SK-N-SH (cell line): ENCODE measurements at regions not wholly inside any gene's neighbourhood (a gene's known extent, or its start where the extent isn't known, plus 50 kb on each side); places are given as distances from the start of the nearest gene placed in this dataset.

Source experiments
- CTCF ChIA-PET: fragments of 300-600, 350-600 bp; formaldehyde crosslinking; extraction: SDS; loops from one replicate; lab custom pipeline; 2021; lab: Yijun Ruan, JAX
- POLR2A ChIA-PET: fragments of 350-600 bp; sonication (Branson Sonifier 250); formaldehyde crosslinking; extraction: SDS; loops from one replicate; lab custom pipeline; 2020; ENCODE audit warnings: antibody characterized with exemption, inconsistent platforms; lab: Yijun Ruan, JAX
- DNase-seq: peaks from one replicate; pipeline ENCODE4 v3.0.0; 2012
- H2AFZ ChIP-seq: fragments of 200-600 bp; sonication (generic); 2 replicates; pipeline ENCODE4 v1.8.1; 2016; ENCODE audit warnings: antibody characterized with exemption, mild to moderate bottlenecking, low read depth
- H3F3A ChIP-seq: fragments of 200-600 bp; sonication (generic); replicated peaks from 2 replicates; pipeline ENCODE3; 2016; ENCODE audit warnings: antibody characterized with exemption, mild to moderate bottlenecking; ENCODE audit not compliant: insufficient read depth
- H3K27ac ChIP-seq, 2 experiments: fragments of 200-500 bp in 1 of 2; fragments of 200-600 bp in 1 of 2; sonication (Bioruptor generic) in 1 of 2; sonication (generic), shearing (Covaris generic) in 1 of 2; 2 replicates each; pipeline versions ENCODE4 v1.5.1 to v1.6.1; 2014 to 2016; ENCODE audit warnings: low read depth in 2 of 2, inconsistent platforms in 1 of 2, low read length in 1 of 2, mild to moderate bottlenecking in 1 of 2, mixed read lengths in 1 of 2
- H3K27me3 ChIP-seq: fragments of 200-600 bp; sonication (generic), shearing (Covaris generic); 2 replicates; pipeline ENCODE4 v1.6.1; 2016; ENCODE audit warnings: mixed run types; ENCODE audit not compliant: insufficient read depth
- H3K36me3 ChIP-seq, 2 experiments: fragments of 200-500 bp in 1 of 2; fragments of 200-600 bp in 1 of 2; sonication (Bioruptor generic) in 1 of 2; sonication (generic) in 1 of 2; replicated peaks in 1 of 2; 2 replicates each; pipeline versions ENCODE3 to v1.5.1; 2014 to 2016; ENCODE audit warnings: low read length in 1 of 2, mild to moderate bottlenecking in 1 of 2; ENCODE audit not compliant: insufficient read depth in 2 of 2, control insufficient read depth in 1 of 2
- H3K4me1 ChIP-seq, 2 experiments: fragments of 200-500 bp in 1 of 2; fragments of 200-600 bp in 1 of 2; sonication (Bioruptor generic) in 1 of 2; sonication (generic), shearing (Covaris generic) in 1 of 2; 2 replicates each; pipeline versions ENCODE4 v1.5.1 to v1.6.1; 2014 to 2016; ENCODE audit warnings: low read depth in 1 of 2, low read length in 1 of 2, mixed run types in 1 of 2; ENCODE audit not compliant: insufficient read depth in 2 of 2, control insufficient read depth in 1 of 2
- H3K4me2 ChIP-seq: fragments of 200-600 bp; sonication (generic), shearing (Covaris generic); 2 replicates; pipeline ENCODE4 v1.6.1; 2017; ENCODE audit warnings: mixed run types
- H3K4me3 ChIP-seq, 2 experiments: fragments of 200-500 bp in 1 of 2; fragments of 200-600 bp in 1 of 2; sonication (Bioruptor generic) in 1 of 2; sonication (generic), shearing (Covaris generic) in 1 of 2; 2 replicates each; pipeline versions ENCODE4 v1.5.1 to v1.8.1; 2014 to 2016; ENCODE audit warnings: low read depth in 2 of 2, inconsistent platforms in 1 of 2, low read length in 1 of 2, mild to moderate bottlenecking in 1 of 2, mixed read lengths in 1 of 2, moderate library complexity in 1 of 2
- H3K79me2 ChIP-seq: fragments of 200-600 bp; sonication (generic); 2 replicates; pipeline ENCODE4 v1.8.1; 2017; ENCODE audit warnings: mild to moderate bottlenecking; ENCODE audit not compliant: insufficient read depth
- H3K9ac ChIP-seq: fragments of 200-600 bp; sonication (generic); 2 replicates; pipeline ENCODE4 v1.6.1; 2017; ENCODE audit warnings: mixed run types
- H3K9me2 ChIP-seq: fragments of 200-600 bp; sonication (generic); 2 replicates; pipeline ENCODE4 v1.6.1; 2017; ENCODE audit warnings: mixed run types
- H3K9me3 ChIP-seq: fragments of 200-600 bp; sonication (generic); 2 replicates; pipeline ENCODE4 v1.6.1; 2017; ENCODE audit warnings: mixed run types, mild to moderate bottlenecking, moderate library complexity
- H4K20me1 ChIP-seq: fragments of 200-600 bp; sonication (generic); 2 replicates; pipeline ENCODE4 v1.6.1; 2017; ENCODE audit warnings: mild to moderate bottlenecking, mixed run types; ENCODE audit not compliant: insufficient read depth
- CTCF ChIP-seq: fragments of 200-600 bp; sonication (generic); IDR thresholded peaks from 2 replicates; pipeline ENCODE4 v1.6.1; 2017; ENCODE audit warnings: antibody characterized with exemption, mild to moderate bottlenecking, moderate library complexity
- EP300 ChIP-seq, 2 experiments: IDR thresholded peaks; 2 replicates each; pipeline versions ENCODE4 v1.4.0 to v1.6.1; 2012; ENCODE audit warnings: borderline replicate concordance in 1 of 2, low read depth in 1 of 2, low read length in 1 of 2
- FOSL2 ChIP-seq: IDR thresholded peaks from 2 replicates; pipeline ENCODE4 v1.4.0; 2012; ENCODE audit warnings: low read depth, mild to moderate bottlenecking, moderate library complexity, borderline replicate concordance
- GATA2 ChIP-seq: sonication (generic); formaldehyde crosslinking; IDR thresholded peaks from 2 replicates; pipeline ENCODE4 v1.5.0; 2020; ENCODE audit warnings: mild to moderate bottlenecking, missing genetic modification reagents
- MEF2A ChIP-seq: IDR thresholded peaks from 2 replicates; pipeline ENCODE4 v1.4.0; 2012; ENCODE audit warnings: low read depth, borderline replicate concordance
- NFIC ChIP-seq: IDR thresholded peaks from 2 replicates; pipeline ENCODE4 v1.4.0; 2012; ENCODE audit warnings: borderline replicate concordance
- POLR2AphosphoS5 ChIP-seq: IDR thresholded peaks from 2 replicates; pipeline ENCODE4 v1.6.1; 2012; ENCODE audit warnings: low read depth, low read length
- RCOR1 ChIP-seq: fragments of 150-350 bp; IDR thresholded peaks from 2 replicates; pipeline ENCODE4 v1.6.1; 2017; ENCODE audit warnings: antibody characterized with exemption, low read length
- RFX5 ChIP-seq: IDR thresholded peaks from 2 replicates; pipeline ENCODE4 v1.6.1; 2012; ENCODE audit warnings: mild to moderate bottlenecking, improper control_type of control experiment, low read length
- SMC3 ChIP-seq: IDR thresholded peaks from 2 replicates; pipeline ENCODE4 v1.6.1; 2012; ENCODE audit warnings: low read depth, low read length, improper control_type of control experiment
- TCF12 ChIP-seq: IDR thresholded peaks from 2 replicates; pipeline ENCODE4 v1.4.0; 2012
- USF2 ChIP-seq: fragments of 150-350 bp; IDR thresholded peaks from 2 replicates; pipeline ENCODE4 v1.6.1; 2017; ENCODE audit warnings: antibody characterized with exemption, low read length, low read depth, borderline replicate concordance
- TF ChIP-seq, protein P1 (sequence below): IDR thresholded peaks from 2 replicates; pipeline ENCODE4 v1.4.0; 2012; ENCODE audit warnings: low read depth, borderline replicate concordance
- TF ChIP-seq, protein P2 (sequence below): IDR thresholded peaks from 2 replicates; pipeline ENCODE4 v1.6.1; 2012; ENCODE audit warnings: mild to moderate bottlenecking, low read depth, low read length, moderate library complexity
- TF ChIP-seq, protein P3 (sequence below): IDR thresholded peaks from 2 replicates; pipeline ENCODE4 v1.4.0; 2012; ENCODE audit warnings: low read depth

DNA sequence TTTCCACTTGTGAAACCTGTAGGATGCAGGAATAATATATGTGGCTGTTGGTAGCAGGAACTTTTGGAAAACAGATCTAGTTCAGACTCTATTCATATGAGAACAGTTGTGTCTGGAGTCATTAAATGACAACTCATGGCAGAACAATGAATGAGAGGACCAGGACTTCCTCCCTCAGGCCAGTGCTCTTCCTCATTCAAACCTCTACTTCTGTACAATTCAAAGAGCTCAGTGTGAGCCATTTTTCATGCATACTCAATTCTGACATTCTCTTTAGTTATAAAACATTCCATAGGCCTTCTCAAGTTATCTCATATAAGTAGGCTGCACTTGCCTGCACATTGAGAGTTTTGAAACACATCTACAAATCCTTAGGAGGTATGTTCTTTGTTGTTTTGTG lies 1526.6 kb upstream of the FLRT2 start:
- H3K27me3 ChIP-seq: no peaks in the 10 kb centered on the region
- H3F3A ChIP-seq: no peaks in the 10 kb centered on the region
- no peak overlapping the region for H3K9ac ChIP-seq
- no peaks in the 10 kb centered on the region for H3K9me3 ChIP-seq
- no peaks in the 10 kb centered on the region for H3K9me2 ChIP-seq
- no peak overlapping the region for H3K4me2 ChIP-seq
- H2AFZ ChIP-seq: no peak overlapping the region
- ChIA-PET POLR2A (no interaction called here), CTCF (no interaction called here)
- H4K20me1 ChIP-seq: no peaks in the 10 kb centered on the region
- no peaks in the 10 kb centered on the region; a peak in 1 of 4 replicates for H3K4me1 ChIP-seq
- no peaks in the 10 kb centered on the region for H3K36me3 ChIP-seq
- no peak overlapping the region for H3K4me3 ChIP-seq
- H3K79me2 ChIP-seq: no peaks in the 10 kb centered on the region
- H3K27ac ChIP-seq: no peak overlapping the region
- no peak for DNase-seq
- TF ChIP-seq NFIC (no peak), MEF2A (no peak), TCF12 (no peak), POLR2AphosphoS5 (no peak), SMC3 (no peak), RCOR1 (no peak), CTCF (no peak), FOSL2 (no peak), USF2 (no peak), GATA2 (CRISPR knock-in tag) (no peak), EP300 (IDR thresholded peaks at IDR 0.05; ENCODE audit: borderline replicate concordance in 1 of 2, low read depth in 1 of 2, low read length in 1 of 2) (no peak), RFX5 (no peak)
- TF ChIP-seq, protein P1, sequence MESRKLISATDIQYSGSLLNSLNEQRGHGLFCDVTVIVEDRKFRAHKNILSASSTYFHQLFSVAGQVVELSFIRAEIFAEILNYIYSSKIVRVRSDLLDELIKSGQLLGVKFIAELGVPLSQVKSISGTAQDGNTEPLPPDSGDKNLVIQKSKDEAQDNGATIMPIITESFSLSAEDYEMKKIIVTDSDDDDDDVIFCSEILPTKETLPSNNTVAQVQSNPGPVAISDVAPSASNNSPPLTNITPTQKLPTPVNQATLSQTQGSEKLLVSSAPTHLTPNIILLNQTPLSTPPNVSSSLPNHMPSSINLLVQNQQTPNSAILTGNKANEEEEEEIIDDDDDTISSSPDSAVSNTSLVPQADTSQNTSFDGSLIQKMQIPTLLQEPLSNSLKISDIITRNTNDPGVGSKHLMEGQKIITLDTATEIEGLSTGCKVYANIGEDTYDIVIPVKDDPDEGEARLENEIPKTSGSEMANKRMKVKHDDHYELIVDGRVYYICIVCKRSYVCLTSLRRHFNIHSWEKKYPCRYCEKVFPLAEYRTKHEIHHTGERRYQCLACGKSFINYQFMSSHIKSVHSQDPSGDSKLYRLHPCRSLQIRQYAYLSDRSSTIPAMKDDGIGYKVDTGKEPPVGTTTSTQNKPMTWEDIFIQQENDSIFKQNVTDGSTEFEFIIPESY: no peak
- TF ChIP-seq, protein P2, sequence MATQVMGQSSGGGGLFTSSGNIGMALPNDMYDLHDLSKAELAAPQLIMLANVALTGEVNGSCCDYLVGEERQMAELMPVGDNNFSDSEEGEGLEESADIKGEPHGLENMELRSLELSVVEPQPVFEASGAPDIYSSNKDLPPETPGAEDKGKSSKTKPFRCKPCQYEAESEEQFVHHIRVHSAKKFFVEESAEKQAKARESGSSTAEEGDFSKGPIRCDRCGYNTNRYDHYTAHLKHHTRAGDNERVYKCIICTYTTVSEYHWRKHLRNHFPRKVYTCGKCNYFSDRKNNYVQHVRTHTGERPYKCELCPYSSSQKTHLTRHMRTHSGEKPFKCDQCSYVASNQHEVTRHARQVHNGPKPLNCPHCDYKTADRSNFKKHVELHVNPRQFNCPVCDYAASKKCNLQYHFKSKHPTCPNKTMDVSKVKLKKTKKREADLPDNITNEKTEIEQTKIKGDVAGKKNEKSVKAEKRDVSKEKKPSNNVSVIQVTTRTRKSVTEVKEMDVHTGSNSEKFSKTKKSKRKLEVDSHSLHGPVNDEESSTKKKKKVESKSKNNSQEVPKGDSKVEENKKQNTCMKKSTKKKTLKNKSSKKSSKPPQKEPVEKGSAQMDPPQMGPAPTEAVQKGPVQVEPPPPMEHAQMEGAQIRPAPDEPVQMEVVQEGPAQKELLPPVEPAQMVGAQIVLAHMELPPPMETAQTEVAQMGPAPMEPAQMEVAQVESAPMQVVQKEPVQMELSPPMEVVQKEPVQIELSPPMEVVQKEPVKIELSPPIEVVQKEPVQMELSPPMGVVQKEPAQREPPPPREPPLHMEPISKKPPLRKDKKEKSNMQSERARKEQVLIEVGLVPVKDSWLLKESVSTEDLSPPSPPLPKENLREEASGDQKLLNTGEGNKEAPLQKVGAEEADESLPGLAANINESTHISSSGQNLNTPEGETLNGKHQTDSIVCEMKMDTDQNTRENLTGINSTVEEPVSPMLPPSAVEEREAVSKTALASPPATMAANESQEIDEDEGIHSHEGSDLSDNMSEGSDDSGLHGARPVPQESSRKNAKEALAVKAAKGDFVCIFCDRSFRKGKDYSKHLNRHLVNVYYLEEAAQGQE: no peak
- TF ChIP-seq, protein P3, sequence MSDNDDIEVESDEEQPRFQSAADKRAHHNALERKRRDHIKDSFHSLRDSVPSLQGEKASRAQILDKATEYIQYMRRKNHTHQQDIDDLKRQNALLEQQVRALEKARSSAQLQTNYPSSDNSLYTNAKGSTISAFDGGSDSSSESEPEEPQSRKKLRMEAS: no peak
- TF ChIP-seq, all 33 proteins: peak for 0
